NCI-H524 treated with DMSO at 0.1 percent for 48 hours (cell line): ENCODE measurements at regions not wholly inside any gene's neighbourhood (a gene's known extent, or its start where the extent isn't known, plus 50 kb on each side); places are given as distances from the start of the nearest gene placed in this dataset.

ENCODE experiments used
- DNase-seq: peaks from one replicate; lab custom pipeline; 2025; lab: John Stamatoyannopoulos, UW

DNA sequence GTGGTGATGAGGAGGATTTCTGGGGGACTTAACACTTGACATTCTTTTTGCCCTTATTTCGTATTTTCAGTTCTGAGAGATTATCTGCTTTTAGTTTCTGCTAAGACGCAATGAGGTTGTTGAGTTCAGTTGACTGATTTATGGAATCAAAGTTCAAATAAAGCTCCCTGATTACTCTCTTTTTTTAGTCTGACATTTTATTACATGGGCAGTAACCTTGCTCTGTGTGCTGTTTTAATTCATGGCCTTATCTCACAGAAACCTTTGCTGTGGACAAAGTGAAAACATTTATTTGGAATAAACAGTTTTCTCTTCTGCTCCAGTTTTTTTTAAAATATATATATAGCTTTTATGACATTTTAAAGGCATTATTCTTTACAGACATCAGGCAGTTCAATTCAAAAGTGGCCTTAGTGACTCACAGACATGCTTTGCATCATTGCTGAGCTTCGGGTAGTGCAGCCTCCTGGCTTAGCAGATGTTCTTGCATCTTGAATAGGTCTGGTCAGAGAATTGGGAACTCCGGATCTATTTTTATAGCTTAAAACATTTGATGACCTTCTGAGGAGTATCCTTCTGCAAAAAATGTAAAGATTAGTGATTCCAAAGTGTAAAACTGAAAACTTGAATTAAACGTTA lies 162.9 kb downstream of the FAM170A start:
- no peak for DNase-seq

GRCh38 chr5:119795768-119796167 lies 166.4 kb downstream of the FAM170A start:
- DNase-seq: no peak

- no peak for DNase-seq
Observed at GRCh38 chr5:119801570-119801969, 172.2 kb downstream of the FAM170A start.

DNA sequence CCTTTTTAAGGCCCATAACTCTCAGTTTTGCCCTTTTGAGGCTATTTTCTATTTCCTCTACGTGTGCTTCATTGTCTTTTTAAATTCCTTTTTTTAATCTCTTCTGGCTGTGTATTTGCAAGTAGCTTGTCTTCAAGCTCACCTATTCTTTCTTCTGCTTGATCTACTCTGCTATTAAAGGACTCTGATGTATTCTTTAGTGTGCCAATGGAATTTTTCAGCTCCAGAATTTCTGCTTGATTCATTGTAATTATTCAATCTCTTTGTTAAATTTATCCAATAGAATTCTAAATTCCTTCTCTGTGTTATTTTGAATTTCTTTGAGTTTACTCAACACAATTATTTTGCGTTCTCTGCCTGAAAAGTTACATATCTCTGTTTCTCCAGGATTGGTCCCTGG lies 178.7 kb downstream of the FAM170A start:
- no peak for DNase-seq

GRCh38 chr5:119808474-119808873 lies 179.1 kb downstream of the FAM170A start:
- DNase-seq: no peak

DNA sequence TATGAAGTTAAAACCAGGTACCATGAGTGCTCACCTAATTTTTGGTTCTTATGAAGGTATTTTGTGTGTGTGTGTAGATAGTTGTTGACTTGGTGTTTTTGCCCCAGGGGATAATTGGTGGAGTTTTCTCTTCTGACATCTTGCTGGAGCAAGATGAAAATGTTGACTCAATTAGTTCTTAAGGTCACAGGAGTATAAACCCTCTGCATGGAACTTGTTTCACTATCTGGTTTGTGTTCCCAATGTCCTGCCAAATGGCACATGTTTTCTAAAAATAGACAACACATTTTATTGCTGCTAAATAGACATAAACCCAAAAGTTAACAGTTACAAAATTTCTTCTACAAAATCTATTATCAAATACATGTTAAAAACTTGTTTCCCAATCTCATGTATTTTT lies 180.9 kb downstream of the FAM170A start:
- DNase-seq: no peak

GRCh38 chr5:119811458-119811857 lies 182.1 kb downstream of the FAM170A start:
- no peak for DNase-seq

GRCh38 chr5:119814655-119815054 lies 185.3 kb downstream of the FAM170A start:
- DNase-seq: no peak

DNA sequence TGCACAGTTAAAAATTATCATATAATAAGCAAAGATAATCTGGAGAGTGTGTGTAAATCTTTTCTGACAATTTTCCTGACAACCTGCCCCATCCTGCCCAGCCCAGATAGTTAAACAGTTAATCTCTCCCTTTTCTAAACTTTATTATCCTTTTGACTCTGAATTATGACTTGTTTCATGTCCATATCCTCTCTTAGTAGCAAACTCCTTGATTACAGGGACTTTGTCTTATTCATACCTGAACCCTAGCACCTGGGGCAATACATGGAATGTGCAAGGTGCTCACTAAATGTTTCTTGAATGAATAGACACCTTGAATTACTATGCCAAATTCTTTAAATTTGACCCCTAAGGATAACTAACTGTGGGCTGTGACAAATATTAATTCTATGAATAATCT lies 186.7 kb downstream of the FAM170A start:
- no peak for DNase-seq

- DNase-seq: no peak
Observed at GRCh38 chr5:119820016-119820415, 190.7 kb downstream of the FAM170A start.

GRCh38 chr5:119820608-119821007 lies 191.2 kb downstream of the FAM170A start:
- DNase-seq: no peak

DNA sequence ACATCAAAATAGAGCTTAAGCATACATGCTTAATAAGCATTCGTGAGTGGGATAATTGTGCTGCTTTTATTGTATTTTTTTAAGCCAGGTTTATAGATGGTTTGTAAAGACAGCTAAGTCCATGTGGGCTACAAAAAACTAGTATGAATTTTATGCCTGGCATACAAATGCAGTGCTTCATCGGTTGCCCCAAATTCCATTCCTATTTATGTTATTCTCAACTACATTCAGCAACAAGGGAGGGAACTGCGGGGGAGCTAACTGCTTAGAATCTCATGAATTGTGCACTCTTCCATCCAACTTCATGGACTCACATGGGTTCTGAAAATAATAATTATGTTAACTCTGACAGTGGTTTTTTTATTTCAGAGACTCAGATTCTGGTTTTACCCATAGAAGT lies 199.2 kb downstream of the FAM170A start:
- DNase-seq: no peak

- no peak for DNase-seq
Observed at GRCh38 chr5:119829341-119829740, 200.0 kb downstream of the FAM170A start.

DNA sequence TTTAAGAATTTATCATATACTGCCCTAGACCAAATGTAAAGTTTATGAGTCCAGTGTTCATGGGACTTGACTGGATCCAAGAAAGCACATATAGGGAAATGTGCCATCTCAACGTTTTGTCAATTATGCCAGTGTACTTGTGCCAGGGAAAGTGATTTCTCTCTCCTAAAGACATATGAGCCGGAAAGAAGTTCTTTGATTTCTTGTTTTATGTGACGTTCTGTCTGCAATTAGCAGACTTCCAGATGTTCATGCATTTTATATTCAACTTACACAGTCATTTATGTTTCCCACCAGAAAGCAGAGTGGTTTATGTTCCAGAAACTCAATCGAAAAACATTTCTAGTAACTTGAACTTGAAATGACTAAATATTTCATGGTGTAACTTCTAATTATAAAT lies 203.8 kb downstream of the FAM170A start:
- DNase-seq: no peak

DNA sequence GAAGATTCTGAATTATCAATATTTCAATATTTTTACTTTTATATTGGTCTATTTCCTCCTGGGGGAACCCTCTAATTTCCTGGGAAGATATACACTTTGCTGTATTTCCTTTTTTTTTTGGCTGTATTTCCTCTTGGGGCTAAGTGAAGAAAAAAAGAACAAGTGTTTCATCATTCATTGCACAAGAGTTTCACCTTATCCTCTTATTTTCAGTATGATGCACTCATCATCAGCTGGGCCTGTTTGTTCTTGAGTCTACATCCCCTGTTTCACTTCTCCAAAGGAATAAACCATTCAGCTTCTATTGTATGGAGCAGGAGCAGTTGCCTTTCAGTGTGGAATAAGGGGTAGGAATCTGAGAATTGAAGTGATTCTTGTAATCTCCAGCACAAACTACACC lies 210.8 kb downstream of the FAM170A start:
- no peak for DNase-seq

- no peak for DNase-seq
Observed at GRCh38 chr5:119852140-119852539, 222.8 kb downstream of the FAM170A start.

DNA sequence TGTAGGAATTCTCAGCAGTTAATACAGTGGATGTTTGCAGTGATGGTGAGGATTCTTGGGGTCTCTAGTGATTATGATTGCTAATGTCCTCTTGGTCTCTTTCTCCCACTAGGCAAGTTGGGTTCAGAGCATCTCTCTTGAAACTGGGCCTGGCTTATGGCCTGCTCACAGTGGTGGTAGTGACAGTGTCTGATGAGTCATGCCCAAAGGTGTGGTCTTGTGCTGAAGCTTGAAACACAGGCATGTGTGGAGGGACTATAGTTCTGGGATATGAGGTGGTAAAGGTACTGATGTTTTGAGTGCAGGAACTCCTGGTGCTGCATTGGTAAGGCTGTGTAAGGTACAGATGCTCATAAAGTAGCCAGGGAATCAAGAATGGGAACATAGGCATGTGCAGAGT lies 231.1 kb downstream of the FAM170A start:
- no peak for DNase-seq

- DNase-seq: no peak
Observed at GRCh38 chr5:119862619-119863018, 233.3 kb downstream of the FAM170A start.

DNA sequence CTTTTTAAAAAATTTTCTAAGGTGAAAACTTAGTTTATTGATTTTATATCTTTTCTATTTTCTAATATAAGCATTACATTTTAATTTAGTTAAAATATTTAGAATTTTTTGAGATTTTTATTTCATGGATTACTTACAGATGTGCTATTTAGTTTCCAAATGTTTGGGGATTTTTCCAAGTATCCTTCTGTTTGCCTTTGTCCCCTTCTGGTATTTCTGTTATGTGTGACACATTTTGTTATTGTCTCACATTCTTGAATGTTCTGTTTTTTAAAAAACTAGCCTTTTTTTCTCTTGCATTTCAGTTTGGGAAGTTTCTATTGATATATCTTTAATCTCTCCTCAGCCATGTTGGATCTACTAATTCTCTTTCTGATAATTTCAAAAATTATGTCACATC lies 234.9 kb downstream of the FAM170A start:
- no peak for DNase-seq

DNA sequence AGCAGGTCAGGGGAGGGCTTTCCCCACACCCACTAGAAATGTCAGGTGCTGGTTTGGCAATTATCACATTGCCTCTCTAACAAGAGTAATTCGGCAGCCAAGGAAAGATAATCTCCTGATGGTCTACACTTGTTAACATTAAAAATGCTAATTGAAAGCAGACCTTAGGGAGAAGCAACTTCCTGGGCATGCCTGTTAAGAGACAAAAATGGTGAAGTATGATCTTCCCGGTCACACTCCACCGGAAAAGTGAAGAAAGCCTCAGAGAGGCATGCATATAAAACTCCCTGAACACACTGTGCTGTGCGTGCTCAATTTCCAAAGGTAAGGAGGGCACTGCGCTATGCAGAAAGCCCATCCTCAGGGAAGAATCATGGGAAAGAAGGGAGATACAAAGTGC lies 244.3 kb downstream of the FAM170A start:
- DNase-seq: no peak

DNA sequence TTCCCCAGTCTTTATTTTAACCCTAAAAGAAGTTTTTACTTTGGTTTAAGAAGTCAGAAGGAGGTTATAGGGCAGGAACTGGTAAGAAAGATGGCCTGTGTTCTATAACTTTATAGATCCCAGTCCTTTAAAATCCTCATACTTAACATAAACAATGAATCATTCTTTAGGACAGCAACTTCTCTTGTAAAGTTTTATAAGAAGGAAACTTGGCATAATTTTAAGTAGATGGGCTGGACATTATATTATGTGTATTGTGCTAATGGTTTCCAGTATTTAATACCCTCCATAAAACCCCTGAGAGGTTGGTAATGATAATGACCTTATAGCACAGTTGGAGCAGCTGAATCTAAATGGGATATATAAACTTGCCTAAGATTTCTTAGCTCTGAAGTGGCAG lies 247.2 kb downstream of the FAM170A start:
- no peak for DNase-seq

- DNase-seq: no peak
Observed at GRCh38 chr5:119878712-119879111, 249.4 kb downstream of the FAM170A start.

DNA sequence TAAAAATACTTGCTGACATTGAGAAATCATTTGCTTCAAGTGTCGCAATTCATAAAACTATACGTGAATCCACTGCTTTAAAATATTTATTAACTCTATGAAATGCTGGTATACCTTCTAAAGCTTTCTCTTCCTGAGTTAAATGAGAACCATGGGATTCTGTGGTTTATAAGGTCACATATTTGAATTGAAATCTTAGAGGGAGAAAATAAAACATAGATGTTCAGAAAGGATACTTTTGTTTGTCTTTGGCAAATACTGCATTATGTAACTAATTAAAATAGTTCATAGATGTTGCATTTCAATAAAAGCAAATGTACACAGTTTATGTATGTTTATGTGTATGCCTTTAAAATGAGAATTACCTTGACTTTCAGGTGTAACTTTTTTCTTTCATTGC lies 250.1 kb downstream of the FAM170A start:
- DNase-seq: no peak

DNA sequence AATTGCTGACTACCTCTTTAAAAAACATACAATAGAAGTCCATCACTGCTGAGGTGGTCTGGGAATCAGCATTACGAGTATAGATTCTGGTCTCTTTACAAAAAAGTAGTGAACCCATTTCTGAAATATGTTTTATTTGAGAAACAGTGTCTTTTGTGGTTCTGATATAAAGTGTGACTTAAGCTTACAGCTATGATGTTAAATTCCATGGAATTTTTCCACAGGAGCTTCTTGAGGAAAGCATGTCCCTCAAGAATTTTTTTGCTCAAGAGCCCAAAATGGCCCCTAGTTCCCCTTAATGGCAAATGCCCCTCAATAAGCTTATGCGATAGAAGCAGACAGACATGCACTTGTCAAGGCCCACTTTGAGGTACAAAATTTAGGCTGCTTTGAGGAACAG lies 265.7 kb downstream of the FAM170A start:
- DNase-seq: no peak
